ENCODE measurements at regions not wholly inside any gene's neighbourhood (a gene's known extent, or its start where the extent isn't known, plus 50 kb on each side); places are given as distances from the start of the nearest gene placed in this dataset.
"Not testable (repeated sequence)": the region's sequence is repeated elsewhere in the genome, so short reads cannot be mapped to it uniquely, and the experiment has no call there.

DNA sequence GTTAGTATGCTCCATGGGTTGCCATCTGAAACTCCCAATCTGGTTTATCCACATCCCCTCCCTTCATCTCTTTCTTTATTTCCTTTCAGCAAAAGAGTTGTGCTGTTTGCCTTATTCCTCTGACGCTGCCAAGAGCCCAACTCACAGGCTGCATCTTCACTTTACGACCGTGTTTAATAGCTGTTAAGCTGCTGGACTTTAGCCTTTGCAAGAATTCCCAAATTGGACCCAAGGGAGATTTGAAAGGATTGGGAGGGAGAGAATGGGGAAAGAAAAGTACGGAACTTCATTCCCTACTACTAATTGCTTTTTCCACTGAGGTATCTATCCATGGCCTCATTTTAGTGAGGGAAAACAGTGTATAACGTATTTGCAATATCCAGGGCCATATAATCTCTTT, 263.4 kb upstream of the MEIS1 start:
- no peak for DNase-seq

DNA sequence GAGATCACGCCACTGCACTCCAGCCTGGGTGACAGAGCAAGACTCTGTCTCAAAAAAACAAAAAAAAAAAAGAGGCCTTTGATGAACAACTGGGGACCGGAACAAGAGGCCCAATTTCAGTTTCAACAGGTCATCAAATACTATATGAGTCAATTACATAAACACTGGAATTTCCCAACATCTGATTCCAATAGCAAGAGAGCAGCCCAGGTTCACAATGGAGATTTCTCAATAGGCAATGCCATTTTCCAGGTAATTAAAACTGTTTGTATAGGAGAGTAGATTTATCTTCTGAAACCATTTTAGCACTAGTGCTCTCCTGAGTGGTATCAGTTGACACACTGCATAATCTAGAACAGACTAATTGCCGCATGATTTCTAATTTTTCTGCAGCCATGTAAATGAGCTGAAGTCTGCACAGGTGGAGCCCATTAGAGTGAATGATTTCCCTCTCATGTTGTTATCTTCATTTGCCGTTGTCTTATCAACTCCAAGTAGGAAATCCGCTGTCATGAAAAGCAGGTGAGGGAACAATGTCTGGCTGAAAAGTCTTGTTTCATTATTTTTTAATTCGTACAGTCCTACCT, 264.1 kb upstream of the MEIS1 start:
- DNase-seq: no peak

DNA sequence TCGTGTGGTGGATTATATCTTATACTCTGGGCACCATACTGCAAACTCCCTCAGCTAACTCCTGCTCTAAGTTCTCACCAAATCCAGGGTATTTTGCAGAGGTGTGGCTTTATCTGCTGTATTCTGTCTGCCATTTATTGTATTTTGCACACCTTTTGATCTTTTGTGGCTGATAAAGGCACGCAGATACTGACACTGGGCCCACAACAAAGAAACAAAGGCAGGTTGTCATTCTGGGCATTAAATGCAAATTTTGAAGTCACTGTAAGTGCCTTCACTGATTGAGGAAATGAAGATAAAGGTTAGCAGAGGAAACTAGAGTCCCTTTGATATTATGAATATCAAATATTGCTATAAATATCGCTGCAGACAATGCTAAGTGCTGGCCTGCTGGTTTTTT, 265.8 kb upstream of the MEIS1 start:
- no peak for DNase-seq

DNA sequence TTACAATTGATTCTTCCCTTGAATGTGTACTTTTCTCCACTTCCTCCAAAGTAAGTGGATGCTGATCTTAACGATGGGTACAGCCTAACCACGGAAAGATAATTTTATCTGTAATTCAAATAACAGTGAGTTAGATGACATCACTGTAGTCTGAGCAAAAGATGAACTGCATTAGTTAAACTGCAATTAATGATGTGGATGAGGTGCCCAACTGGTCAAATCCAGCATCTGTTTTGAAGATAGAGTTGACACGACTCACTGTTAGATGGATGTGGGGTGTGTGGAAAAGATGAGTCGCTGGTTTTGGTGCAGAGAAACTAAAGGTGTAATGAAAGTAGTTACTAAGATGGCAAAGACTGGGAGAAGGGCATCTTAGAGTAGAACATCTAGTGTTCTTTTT, 270.5 kb upstream of the MEIS1 start:
- no peak for DNase-seq

DNA sequence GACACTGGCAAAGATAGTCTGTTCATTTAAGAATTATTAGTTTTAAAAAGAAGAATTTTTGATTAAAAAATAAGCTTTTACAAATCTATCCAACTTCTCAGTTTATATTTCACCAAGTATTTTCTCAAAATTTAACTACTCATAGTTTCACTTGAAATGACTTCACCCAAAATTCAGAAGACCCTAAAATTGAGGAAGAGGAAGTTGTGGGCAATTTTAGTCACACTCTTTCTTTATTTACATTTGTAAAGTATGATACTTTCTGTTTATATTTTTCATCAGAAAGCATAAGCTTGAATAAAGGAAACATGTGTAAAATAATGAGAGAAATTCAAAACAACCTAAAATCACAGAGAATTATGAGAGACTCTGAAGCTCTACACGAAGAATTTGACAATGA, 278.8 kb upstream of the MEIS1 start:
- no peak for DNase-seq

DNA sequence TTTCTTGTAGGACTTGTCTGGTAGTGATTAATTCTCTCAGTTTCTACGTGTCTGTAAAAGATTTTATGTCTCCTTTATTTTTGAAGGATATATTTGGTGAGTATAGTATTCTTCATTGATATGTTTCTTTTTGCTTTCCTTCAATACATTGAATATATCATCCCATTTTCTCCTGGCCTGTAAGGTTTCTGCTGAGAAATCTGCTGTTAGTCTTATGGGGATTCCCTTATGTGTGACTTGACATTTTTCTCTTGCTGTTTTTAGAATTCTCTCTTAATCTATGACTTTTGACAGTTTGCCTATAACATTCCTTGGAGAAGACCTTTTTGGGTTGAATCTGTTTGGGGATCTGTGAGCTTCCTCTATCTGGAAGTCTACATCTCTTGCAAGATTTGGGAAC, 281.0 kb upstream of the MEIS1 start:
- DNase-seq: no peak

DNA sequence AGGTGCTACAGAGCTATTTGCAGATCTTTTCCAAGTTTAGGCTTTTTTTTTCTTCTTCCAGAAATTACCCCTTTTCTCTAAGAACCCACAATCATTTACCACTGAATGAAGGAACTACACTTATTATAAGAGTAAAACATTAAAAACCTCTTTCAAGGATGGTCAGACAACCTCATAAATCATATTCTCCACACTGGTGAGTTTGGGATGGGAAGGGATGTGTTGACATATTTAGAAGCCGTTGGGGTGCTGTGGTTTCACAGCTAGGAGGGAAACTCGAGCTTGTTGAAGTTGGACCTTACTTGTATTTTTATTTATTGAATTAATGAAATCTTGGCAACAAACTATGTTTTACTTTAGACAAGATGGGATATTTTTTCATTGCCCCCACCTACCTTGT, 289.4 kb upstream of the MEIS1 start:
- DNase-seq: no peak

DNA sequence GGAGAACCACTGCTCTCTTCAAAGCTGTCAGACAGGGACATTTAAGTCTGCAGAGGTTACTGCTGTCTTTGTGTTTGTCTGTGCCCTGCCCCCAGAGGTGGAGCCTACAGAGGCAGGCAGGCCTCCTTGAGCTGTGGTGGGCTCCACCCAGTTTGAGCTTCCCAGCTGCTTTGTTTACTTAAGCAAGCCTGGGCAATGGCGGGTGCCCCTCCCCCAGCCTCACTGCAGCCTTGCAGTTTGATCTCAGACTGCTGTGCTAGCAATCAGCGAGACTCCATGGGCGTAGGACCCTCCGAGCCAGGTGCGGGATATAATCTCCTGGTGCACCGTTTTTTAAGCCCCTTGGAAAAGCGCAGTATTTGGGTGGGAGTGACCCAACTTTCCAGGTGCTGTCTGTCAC, 290.6 kb upstream of the MEIS1 start:
- DNase-seq: not testable (repeated sequence)

DNA sequence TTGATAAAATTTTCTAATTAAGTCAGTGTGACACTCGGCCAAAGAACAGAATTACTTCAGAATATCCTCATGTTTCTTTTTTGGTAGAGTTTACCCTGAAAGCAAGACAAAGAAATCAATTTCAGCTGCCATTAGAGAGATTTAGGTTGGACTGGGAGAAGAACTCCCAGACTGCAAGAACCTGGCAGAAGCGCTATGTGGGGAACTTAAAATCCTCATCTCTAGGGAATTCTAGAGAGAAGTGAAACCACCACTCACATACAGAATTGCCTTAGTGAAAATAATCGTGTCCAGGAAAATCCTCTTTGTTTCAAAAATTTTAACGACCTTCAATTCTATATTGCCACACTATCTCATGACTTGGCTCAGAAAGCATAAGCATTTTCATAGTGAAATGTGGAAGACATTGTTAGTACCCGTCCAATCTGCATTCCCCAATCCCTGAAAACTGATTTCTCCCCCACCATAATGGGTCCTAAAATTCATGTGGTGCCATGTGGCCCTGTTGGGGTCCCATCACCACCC, 297.3 kb upstream of the MEIS1 start:
- DNase-seq: no peak

DNA sequence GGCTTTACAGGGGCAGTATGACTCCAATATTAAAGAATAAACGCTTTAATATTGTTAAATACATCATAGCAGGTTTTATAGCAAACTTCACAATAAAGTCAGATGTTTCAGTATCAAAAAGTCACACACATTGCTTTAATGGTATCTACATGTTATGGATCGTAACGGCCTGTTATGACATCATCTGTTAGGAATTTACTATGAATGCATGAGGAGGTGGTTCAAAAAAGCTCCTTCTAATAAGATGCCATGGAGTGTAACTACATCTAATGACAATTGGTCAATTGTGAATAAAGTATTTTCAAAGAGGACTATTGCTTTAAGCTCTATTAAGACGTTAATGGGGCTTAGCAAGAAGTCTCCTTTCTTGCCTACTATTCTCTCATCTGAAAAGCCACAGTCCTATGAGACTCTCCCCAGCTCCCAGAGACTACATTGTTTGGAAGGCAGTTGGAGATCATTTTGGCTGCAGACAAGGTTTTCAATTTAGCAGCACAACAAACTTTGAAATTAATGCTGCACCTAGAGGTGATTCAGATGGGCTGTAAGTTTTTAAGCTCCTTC, 300.7 kb upstream of the MEIS1 start:
- DNase-seq: no peak

DNA sequence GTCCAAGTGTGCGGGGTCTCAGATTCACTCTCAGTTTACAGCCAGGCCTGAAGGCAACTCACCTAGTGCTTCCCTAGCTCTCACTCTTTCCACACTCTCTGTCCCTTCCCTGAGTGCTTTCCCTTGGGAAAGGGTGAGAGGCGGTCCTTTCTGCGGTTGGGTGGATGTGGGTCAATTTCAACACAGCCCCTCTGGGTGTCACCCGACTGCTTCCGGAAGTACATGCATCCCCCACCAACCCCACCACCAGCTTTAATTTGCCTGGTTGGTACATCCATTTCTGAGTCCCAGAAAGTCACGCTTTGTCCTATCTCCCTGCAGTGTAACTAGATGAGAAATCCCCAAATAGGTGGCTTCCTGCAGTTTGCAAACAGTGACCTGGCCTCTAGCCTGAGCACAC, 307.3 kb upstream of the MEIS1 start:
- DNase-seq: no peak

DNA sequence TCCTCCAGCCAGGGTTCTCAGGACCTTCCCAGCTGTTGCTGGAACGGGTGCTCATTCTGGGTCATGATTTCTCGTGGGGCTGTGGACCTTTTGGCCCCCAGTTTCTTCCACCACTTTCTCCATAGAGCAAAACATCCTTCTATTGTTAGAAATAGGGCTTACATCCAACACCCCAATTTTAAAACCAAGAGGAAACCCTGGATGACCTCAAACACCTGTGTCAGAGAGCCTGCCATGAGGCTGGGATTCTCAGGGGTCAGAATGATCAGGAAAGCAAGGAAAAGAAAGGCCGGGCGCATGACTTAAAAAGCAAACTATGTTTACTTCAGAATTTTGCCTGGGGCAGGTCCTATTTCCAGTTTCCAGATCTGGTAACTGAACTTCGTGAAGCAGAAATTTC, 307.9 kb upstream of the MEIS1 start:
- DNase-seq: no peak

DNA sequence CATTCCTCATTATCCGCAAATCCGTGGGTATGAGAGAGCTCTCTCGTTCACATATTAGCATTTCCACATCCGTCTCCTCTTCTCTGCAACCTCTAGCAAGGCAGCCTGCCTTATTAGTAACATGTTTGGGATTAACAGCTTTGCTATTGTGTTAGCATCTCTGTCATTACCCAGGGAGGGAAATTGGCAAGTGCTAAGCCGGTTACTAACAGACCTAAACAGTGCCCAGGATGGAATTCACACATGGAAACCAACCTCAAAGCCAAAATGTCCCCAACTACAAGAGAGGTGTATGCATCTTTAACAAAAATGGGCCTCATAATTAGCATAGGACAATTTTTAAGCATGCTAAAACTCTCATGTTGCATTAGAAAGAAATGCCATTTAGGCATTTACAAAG, 309.0 kb upstream of the MEIS1 start:
- DNase-seq: no peak

DNA sequence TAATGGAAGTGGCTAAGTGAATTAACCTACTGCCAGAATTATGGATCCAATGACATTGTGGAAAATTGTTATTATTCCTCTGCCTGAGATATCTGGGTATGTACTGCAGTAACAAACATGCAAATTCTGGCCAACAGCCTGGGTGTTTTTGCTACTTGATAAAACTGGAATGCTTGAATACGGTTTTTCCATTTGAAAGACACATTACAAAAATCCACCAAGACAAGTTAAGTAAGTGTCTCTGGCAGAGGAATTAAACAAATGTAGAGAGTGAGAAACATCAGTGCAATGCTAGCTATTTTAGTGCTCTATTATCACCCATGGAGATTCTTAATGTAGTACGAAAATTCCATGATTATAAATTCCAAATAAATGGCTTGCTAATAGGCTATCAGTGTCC, 312.4 kb upstream of the MEIS1 start:
- DNase-seq: no peak

DNA sequence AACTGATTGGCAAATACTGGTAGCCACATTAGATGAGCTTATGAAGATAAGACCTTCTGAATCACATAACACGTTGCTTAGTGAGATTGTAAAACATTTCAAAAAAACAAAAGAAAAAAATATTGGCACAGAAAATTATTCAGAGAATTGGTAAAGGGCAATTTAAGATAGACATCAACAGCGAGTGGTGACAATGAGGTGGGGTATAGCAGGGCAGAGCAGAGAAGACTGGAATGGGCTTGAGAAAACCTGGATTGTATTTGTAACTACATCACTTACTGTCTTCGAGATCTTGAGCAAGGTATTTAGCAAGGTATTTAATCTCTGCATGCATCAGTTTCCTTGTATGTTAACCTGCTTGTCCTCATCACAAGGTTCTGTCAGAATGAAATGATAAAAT, 313.0 kb upstream of the MEIS1 start:
- DNase-seq: no peak

DNA sequence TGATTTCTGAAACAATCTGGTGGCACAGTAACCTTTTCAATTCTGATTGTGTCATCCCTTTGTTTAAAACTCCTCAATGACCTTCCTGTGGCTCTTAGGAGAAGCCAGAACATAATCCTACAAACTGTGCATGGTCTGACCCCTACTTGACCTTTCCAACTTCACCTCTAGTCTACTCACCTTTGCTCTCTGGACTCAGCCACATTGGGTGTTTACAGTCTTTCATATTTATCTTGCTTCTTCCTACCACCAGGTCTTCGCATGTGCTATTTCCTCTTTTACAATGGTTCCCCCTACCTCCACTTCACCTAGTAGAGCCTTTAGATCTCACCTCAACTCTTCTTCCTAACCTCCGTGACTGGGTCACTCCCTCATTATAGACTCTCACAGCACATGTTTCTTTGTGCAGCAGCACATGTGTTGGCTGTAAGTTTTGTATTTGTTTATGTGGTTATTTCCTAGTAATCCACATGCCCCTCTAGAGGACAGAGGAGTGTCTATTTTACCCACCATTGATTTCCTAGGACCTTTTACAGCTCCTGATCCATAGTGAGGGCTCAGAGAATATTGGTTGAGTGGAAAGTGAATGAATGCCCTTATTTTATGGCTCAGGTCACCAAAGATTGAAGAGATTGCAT, 320.8 kb upstream of the MEIS1 start:
- no peak for DNase-seq

DNA sequence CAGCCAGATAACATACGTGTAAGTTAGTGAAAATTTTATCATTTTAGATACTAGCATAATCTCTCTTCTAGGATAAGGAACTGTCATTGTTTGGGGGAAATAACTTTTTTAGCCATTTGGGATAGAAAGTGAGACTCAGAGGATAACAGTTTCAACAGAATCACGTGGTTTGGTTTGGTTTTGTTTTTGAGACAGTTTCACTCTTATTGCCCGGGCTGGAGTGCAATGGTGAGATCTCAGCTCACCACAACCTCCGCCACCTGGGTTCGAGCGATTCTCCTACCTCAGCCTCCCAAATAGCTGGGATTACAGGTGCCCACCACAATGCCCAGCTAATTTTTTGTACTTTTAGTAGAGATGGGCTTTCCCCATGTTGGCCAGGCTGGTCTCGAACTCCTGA, 323.2 kb upstream of the MEIS1 start:
- no peak for DNase-seq

DNA sequence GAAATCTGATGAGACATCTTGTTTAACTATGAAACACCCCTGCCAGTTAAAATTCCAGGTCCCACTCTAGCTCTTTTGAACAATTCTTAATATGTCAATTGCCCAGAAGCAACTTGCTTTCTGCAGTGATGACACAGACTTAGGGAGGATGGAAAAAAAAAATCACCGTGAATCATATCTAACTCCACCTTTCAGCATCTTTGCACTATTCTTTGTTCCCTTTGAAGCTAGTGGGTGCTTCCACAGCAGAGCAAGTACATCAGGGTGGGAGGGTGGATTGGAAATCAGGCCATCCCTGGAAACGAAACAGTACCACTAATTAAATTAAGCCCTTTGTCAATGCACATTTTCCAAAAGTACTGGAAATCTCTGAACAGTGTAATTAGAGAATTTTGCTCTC, 324.3 kb upstream of the MEIS1 start:
- DNase-seq: no peak

DNA sequence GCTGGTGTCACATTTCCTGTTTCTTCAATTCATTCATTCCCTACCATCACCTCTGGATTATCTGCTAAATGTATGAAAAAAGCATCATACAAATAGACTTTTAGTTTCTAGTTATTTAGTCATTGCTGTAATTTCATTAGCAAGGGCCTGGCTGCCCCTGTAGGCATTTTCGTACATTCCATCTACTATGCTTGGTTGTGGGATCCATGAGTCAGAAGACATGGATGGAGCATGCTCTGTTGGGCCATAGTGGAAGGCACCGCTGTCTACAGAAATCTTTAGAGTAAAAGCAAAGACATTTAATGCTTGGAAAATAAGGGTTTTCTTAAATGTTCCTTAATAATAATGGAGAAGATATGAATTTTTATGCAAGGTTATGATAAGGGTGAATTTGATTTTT, 324.8 kb upstream of the MEIS1 start:
- DNase-seq: no peak

DNA sequence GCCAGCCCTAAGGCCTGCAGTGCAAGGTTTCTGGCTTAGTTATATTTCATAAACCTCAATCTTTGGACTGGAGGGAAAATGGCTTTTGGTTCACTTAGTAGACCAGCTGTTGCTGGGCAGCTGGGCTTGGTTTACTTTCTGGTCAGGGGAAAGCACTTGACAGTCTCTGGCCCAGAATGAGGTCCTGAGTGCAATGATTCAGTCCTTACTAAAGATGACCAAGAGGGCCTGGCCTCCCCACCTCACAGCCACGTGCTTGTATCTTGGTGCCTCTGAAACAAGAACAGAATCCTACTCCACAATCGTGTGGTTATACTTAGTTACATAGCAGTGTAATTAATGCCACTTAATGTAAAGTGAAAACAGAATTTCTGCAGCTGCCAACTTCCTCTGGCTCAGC, 325.5 kb upstream of the MEIS1 start:
- DNase-seq: no peak

DNA sequence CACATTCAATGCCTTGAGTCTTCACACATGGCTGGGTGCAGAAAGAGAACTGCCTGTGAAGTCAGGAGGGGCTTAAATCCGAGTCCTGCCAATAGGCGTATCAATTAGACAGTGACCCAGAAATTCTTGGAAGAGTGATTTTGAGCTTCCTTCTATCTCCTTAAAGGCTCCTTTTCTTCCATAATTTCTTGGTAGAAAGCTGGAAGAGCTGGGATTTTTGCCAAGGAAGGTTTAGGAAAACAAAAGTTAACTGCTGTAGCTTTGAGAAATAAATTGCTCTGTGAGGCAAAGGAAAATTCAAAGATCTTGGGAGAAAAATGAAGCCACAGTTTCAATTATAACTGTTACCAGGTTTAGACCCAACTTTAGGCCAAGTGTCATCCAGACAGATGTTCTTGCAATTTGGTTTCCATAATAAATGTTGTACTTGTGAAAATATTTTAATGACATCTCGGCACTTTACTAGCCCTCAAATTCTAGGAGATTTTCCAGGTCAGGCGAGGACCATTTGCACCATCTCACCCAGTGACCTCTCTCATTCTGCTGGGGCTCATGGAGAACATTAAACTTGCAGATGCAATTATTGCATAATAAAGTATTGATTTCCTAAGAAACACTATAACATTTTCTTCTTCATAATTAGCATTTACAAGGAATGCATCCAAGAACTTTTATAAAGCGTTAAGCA, 329.7 kb upstream of the MEIS1 start:
- DNase-seq: no peak

DNA sequence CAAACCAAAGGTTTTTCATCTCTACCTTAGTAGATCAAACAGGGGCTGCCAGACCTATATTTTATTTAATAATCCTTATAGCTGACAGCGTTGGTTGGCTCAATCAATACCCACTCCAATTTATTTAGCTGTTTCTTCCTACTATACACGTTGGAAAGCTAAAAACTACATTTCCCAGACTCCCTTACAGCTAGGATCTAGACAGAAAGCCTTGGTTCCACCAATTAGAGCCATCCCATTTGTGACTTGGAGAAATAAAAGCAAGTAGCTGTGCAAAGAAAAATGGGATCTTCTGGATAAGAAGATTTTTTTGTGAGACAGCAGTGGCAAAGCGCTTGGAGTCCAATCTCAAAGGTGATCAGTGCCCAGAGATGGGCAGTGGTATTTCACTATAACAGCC, 331.3 kb upstream of the MEIS1 start:
- no peak for DNase-seq

DNA sequence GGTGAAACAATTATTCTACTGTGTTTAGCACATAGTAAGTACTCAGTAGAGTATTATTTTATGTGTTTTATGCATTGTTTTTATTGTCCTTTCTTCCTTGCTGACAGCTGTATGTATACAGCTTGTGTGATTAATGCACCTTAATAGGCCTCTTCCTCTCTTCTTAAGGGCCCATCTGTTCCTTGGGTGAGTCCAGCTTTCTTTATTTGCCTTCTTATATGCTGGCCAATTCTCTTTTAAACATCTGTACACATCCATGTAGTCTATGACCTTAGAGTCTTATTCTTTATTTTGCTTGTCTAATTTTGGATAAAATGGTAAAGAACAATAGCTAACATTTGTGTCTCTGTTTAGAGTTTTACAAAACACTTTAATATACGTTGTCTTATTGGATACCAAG, 333.7 kb upstream of the MEIS1 start:
- no peak for DNase-seq

DNA sequence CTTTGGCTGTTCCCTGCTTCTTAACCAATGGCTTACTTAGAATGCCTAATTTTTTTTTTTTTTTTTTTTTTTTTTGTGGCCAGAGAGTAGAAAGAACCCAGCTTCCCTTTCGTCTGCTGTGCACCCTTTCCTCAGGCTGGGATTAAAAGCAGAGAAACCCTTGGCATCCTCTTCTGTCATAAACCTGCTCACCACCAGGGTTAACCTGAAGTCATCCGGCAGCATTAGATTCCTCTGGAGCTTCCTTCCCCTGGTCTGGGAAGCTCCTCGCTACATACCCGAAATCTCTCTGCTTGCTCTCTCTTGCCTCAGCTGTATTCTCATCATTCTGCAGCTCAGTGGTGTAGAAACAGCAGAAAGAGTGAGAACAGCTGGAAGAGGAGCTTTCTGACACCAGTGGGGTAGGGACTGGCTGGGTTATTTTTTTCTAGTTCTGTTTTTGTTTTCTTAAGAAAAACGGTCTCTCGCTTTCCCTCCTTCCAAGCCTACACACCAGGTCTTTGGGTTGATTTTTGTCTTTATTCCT, 339.0 kb upstream of the MEIS1 start:
- DNase-seq: no peak
